ENCODE measurements at regions not wholly inside any gene's neighbourhood (a gene's known extent, or its start where the extent isn't known, plus 50 kb on each side); places are given as distances from the start of the nearest gene placed in this dataset.

DNA sequence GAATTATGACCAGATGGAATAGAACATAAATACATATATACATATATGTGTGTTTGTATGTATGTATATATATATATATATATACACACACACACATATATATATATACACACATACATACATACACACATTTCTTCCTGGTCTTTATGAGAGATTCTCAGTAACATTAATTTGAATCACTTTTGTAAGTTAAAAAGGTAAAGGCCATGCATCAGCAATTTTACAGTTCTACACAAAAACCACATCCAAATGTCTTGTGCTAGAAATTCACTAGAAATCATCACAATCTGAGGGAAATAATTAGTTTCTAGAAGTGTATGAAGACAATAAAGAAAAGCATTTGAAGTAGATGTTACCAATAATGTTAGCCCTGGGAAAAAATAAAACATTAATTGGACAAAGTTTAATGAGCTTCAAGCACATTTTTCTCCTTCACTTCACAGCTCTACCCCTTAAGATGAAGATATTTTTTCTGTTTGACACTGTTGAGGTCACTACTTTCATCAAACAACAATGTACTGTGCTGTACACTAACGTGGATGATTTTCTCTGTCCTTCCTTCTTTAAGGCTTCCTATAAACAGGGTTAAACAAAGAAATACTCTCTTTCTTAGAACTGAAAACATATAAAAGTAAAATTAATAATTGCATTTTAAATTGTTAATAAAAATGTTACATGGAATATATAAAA, 189.2 kb upstream of the NR4A3 start:
- TF ChIP-seq CTCF (conservative IDR thresholded peaks at IDR 0.05; ENCODE audit: low read depth, low read length) = no peak
- no peak for TF ChIP-seq EZH2 (IDR thresholded peaks at IDR 0.05; ENCODE audit: borderline replicate concordance, low read depth, low read length, poor library complexity, severe bottlenecking)

Data from A673 (cell line).